GM12801 (cell line): ENCODE measurements at regions not wholly inside any gene's neighbourhood (a gene's known extent, or its start where the extent isn't known, plus 50 kb on each side); places are given as distances from the start of the nearest gene placed in this dataset.

Experiments
- CTCF ChIP-seq: IDR thresholded peaks from one replicate; pipeline ENCODE4 v1.5.1; 2011; ENCODE audit warnings: control low read depth; ENCODE audit not compliant: insufficient read length; ENCODE audit errors: extremely low read depth

- no peak for TF ChIP-seq CTCF
Measured at GRCh38 chr19:31095100-31095804, 254.0 kb downstream of the TSHZ3 start.

- TF ChIP-seq CTCF, result no peak
Measured at GRCh38 chr19:31092274-31092673, 257.0 kb downstream of the TSHZ3 start.

- no peak for TF ChIP-seq CTCF
Measured at GRCh38 chr19:31089681-31090080, 259.6 kb downstream of the TSHZ3 start.

GRCh38 chr19:31085125-31085524 is 264.1 kb downstream of the TSHZ3 start:
- no peak for TF ChIP-seq CTCF

GRCh38 chr19:31083105-31083504 is 266.1 kb downstream of the TSHZ3 start:
- TF ChIP-seq CTCF, result no peak

GRCh38 chr19:31075146-31075655 is 274.0 kb downstream of the TSHZ3 start:
- TF ChIP-seq CTCF, result no peak

GRCh38 chr19:31074199-31075125 is 274.8 kb downstream of the TSHZ3 start:
- TF ChIP-seq CTCF, result no peak
